Right cardiac atrium (tissue), 5 donors: ENCODE measurements at regions not wholly inside any gene's neighbourhood (a gene's known extent, or its start where the extent isn't known, plus 50 kb on each side); places are given as distances from the start of the nearest gene placed in this dataset.
A peak's percentile ranks its signal among the peaks of the same experiment; 100 is the strongest.

ENCODE experiments used
- ATAC-seq, 2 donors: fragments of 200-7000 bp; cut with Tn5 transposase; one replicate each; pipeline versions ENCODE4 v1.8.0 to v1.9.1; 2020; ENCODE audit warnings: moderate library complexity in 2 of 2, mild to moderate bottlenecking in 1 of 2
- DNase-seq, 3 donors: peaks; one replicate each; pipeline ENCODE4 v3.0.0-alpha.2; 2020
- H3K27ac ChIP-seq: one replicate; pipeline ENCODE4 v1.5.1; 2013; ENCODE audit warnings: mild to moderate bottlenecking, low read length, control low read depth, moderate library complexity
- H3K27me3 ChIP-seq: one replicate; pipeline ENCODE4 v1.6.1; 2013; ENCODE audit not compliant: control insufficient read depth, insufficient read depth
- H3K4me1 ChIP-seq: one replicate; pipeline ENCODE4 v1.6.1; 2013; ENCODE audit warnings: low read length; ENCODE audit not compliant: control insufficient read depth, insufficient read depth
- H3K4me3 ChIP-seq: one replicate; pipeline ENCODE4 v1.5.1; 2013; ENCODE audit warnings: low read length, control low read depth
- H3K9me3 ChIP-seq: one replicate; pipeline ENCODE4 v1.6.1; 2013; ENCODE audit warnings: low read length; ENCODE audit not compliant: control insufficient read depth
- WGBS: extraction: QIAGEN DNeasy Blood & Tissue Kit; methylation state at CpG from one replicate; pipeline ENCODE4 v1.1.7; 2013; 5-methylcytosine and 5-hydroxymethylcytosine counted together
- intact Hi-C, 4 donors: fragments of 100-400 bp; cut with DNase I; formaldehyde crosslinking; loops; one replicate each; pipeline versions ENCODE4 v1.11.0 to v1.14.0; 2022 to 2023
- donor health status: healthy with polysubstance abuse.
- donor health status: DM: no; HTN: yes; CAD: no.
- donor health status: DM: no; HTN: no; CAD: no.
- donor health status: DM: no; HTN: yes; CAD: no; lungs with severe emphysema.
- donor health status: DM: yes; HTN: yes; CAD: no.

DNA sequence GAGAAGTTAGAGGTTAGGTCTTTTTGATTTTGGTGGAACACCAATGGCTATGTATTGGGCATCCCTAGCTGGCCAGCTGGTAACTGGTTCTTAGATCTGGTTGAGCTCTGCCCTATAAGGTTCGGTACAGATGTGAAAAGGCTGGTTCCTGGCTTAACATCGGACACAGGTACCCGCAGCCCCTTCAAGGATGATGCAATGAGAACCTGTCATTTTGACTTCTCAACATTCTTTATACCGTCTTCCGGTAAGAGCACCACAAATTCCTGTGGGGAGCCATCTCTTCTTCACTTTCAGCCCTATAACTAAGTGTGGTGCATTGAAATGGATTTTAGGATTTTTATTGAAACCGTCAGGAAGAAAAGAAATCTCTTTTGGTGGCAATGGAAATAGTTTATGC, 222.8 kb downstream of the ADAMTS9 start:
- H3K4me3 ChIP-seq = no peak overlapping the region
- DNase-seq (no peak), ATAC-seq (no peak)
- no peaks in the 10 kb centered on the region for H3K4me1 ChIP-seq
- intact Hi-C loops = no loop called here
- H3K27ac ChIP-seq = no peak overlapping the region
- no peaks in the 10 kb centered on the region for H3K27me3 ChIP-seq
- no peaks in the 10 kb centered on the region for H3K9me3 ChIP-seq
- WGBS = 92% methylated on average over 6 of the region's 6 CpGs

GRCh38 chr3:64463981-64464380, 223.8 kb downstream of the ADAMTS9 start:
- no peak for ATAC-seq
- no peaks in the 10 kb centered on the region for H3K27me3 ChIP-seq
- intact Hi-C loops = no loop called here
- H3K9me3 ChIP-seq = no peaks in the 10 kb centered on the region
- no peak for DNase-seq
- H3K4me1 ChIP-seq = no peaks in the 10 kb centered on the region
- WGBS = 83% methylated on average over 4 of the region's 4 CpGs
- no peak overlapping the region for H3K4me3 ChIP-seq
- no peak overlapping the region for H3K27ac ChIP-seq

GRCh38 chr3:64462203-64462602, 225.6 kb downstream of the ADAMTS9 start:
- ATAC-seq (no peak), DNase-seq (no peak)
- Histone ChIP-seq H3K27ac (no peak overlapping the region), H3K27me3 (no peaks in the 10 kb centered on the region), H3K4me3 (no peak overlapping the region), H3K4me1 (no peaks in the 10 kb centered on the region), H3K9me3 (no peaks in the 10 kb centered on the region)
- 50% methylated on average over 5 of the region's 5 CpGs for WGBS
- intact Hi-C loops = no loop called here

GRCh38 chr3:64460877-64461276, 226.9 kb downstream of the ADAMTS9 start:
- Histone ChIP-seq H3K27ac (no peak overlapping the region), H3K27me3 (no peaks in the 10 kb centered on the region), H3K4me3 (no peak overlapping the region), H3K9me3 (no peaks in the 10 kb centered on the region), H3K4me1 (no peaks in the 10 kb centered on the region)
- no peak for ATAC-seq
- 93% methylated on average over 5 of the region's 5 CpGs for WGBS
- no peak for DNase-seq
- intact Hi-C loops = no loop called here

DNA sequence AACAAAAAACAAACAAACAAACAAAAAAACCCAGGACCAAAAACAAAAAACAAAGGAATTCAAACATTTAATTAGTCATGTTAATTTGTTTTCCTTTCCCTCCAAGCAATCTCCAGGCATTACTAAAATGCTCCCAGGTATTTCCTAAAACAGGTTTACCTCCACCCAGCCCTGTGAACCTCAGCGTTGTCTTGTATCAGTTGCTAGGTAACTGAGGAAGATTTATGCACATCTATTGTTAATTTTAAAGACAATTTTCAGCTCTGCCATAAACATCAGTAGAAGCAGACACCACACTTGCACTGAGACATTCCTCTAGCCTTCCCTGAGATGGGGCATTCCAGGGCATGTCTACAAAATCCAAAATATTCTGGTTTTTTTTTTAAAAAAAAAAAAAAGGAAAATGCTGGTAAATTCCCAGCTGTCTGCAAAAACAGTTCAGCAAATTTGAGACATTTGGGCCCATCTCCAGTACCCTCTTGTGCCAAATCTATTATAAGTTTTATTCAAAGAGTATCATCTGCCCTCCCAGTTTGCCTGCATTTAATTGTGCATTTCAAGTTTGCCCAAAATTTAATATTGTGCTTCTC, 227.6 kb downstream of the ADAMTS9 start:
- ATAC-seq (no peak), DNase-seq (no peak)
- intact Hi-C loops = no loop called here
- H3K27ac ChIP-seq = no peak overlapping the region
- no peaks in the 10 kb centered on the region for H3K9me3 ChIP-seq
- 76% methylated on average over 1 of the region's 1 CpG for WGBS
- no peak overlapping the region for H3K4me3 ChIP-seq
- no peaks in the 10 kb centered on the region for H3K27me3 ChIP-seq
- H3K4me1 ChIP-seq = no peaks in the 10 kb centered on the region

- H3K4me3 ChIP-seq = no peak overlapping the region
- no peak for ATAC-seq
- no peaks in the 10 kb centered on the region for H3K9me3 ChIP-seq
- no peaks in the 10 kb centered on the region for H3K4me1 ChIP-seq
- DNase-seq = no peak
- H3K27me3 ChIP-seq = no peaks in the 10 kb centered on the region
- 84% methylated on average over 4 of the region's 4 CpGs for WGBS
- intact Hi-C loops = no loop called here
- no peak overlapping the region for H3K27ac ChIP-seq
Observed at GRCh38 chr3:64459711-64460110, 228.1 kb downstream of the ADAMTS9 start.

DNA sequence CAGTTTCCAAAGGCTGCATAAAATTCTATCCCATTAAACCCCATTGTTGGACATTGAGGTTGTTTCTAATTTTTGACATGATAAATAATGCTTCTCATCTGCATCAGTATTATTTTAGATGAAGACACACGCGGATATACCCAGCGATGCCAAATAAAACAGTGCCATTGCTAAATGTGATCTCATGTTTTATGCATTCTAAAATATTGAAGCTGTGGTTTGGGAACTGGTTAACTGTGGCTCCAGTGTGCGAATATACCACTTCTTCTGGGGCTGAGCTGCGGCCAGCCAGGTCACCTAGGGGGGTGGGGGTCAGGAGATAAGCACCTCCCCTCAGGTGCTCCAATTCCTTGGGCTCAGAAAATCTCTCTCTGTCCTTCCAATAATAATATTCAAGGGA, 230.0 kb downstream of the ADAMTS9 start:
- DNase-seq (no peak), ATAC-seq (no peak)
- no peak overlapping the region for H3K27ac ChIP-seq
- H3K4me1 ChIP-seq = no peaks in the 10 kb centered on the region
- no peaks in the 10 kb centered on the region for H3K27me3 ChIP-seq
- no peaks in the 10 kb centered on the region for H3K9me3 ChIP-seq
- H3K4me3 ChIP-seq = no peak overlapping the region
- intact Hi-C loops = no loop called here
- WGBS = 74% methylated on average over 5 of the region's 5 CpGs

DNA sequence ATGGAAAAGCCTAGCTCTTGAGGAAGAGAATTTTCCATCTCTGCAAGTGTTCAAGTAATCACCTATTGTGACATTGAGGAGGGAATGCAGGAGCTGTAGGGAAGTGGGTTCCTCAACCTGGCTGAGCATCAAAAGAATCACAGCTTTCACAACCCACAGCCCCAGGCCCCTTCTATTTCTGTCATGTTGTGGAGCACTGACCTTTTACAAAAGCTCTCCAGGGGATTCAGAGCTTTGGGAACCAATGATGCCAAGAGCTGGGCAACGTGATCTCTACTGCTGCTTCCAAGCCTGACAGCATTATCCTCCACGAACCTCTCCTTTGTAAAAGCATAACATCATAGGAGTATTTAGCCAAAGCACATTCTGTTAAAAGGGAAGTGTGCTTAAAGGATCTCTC, 231.1 kb downstream of the ADAMTS9 start:
- Histone ChIP-seq H3K4me1 (no peaks in the 10 kb centered on the region), H3K9me3 (no peaks in the 10 kb centered on the region), H3K27ac (no peak overlapping the region), H3K27me3 (no peaks in the 10 kb centered on the region), H3K4me3 (no peak overlapping the region)
- ATAC-seq = no peak
- DNase-seq = no peak
- intact Hi-C loops = no loop called here
- WGBS = 34% methylated on average over 2 of the region's 2 CpGs

- ATAC-seq = no peak
- Histone ChIP-seq H3K4me1 (no peaks in the 10 kb centered on the region), H3K4me3 (no peak overlapping the region), H3K27me3 (no peaks in the 10 kb centered on the region), H3K9me3 (no peaks in the 10 kb centered on the region), H3K27ac (no peak overlapping the region)
- intact Hi-C loops = no loop called here
- DNase-seq = no peak
Observed at GRCh38 chr3:64455351-64455750, 230.1 kb upstream of the PRICKLE2 start.

GRCh38 chr3:64454768-64455167, 229.5 kb upstream of the PRICKLE2 start:
- intact Hi-C loops = no loop called here
- DNase-seq (no peak), ATAC-seq (no peak)
- Histone ChIP-seq H3K27ac (no peak overlapping the region), H3K27me3 (no peaks in the 10 kb centered on the region), H3K9me3 (no peaks in the 10 kb centered on the region), H3K4me3 (no peak overlapping the region), H3K4me1 (no peaks in the 10 kb centered on the region)
- 84% methylated on average over 5 of the region's 5 CpGs for WGBS

DNA sequence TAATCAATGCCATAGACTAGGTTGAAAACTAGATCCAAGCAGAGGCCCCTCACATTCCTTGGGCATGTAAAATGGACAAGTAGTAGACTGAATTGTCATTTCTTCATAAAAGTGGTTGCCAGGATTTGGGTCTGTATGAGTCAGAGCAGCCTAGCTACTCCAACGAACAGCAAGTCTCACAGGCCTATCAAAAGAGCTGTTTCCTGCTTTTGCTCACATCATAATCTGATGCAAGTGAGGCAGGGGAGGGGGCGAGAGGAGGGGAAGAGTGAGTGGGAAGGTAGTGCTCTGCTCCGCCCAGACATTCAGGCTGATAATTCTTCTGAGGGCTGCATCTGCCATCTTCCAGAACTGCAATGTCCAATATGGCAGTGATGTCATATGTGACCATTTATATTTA, 228.9 kb upstream of the PRICKLE2 start:
- H3K4me1 ChIP-seq = no peaks in the 10 kb centered on the region
- intact Hi-C loops = no loop called here
- H3K27me3 ChIP-seq = no peaks in the 10 kb centered on the region
- no peak overlapping the region for H3K4me3 ChIP-seq
- 63% methylated on average over 3 of the region's 3 CpGs for WGBS
- DNase-seq (no peak), ATAC-seq (no peak)
- H3K27ac ChIP-seq = no peak overlapping the region
- H3K9me3 ChIP-seq = no peaks in the 10 kb centered on the region

GRCh38 chr3:64451283-64452012, 226.2 kb upstream of the PRICKLE2 start:
- Histone ChIP-seq H3K27ac (no peak overlapping the region), H3K4me1 (no peaks in the 10 kb centered on the region), H3K27me3 (no peaks in the 10 kb centered on the region), H3K4me3 (no peak overlapping the region), H3K9me3 (no peaks in the 10 kb centered on the region)
- WGBS = 81% methylated on average over 6 of the region's 6 CpGs
- intact Hi-C loops = no loop called here
- ATAC-seq (peak in 1 of 2 donors; percentile 35), DNase-seq (no peak)
